ENCODE measurements at regions not wholly inside any gene's neighbourhood (a gene's known extent, or its start where the extent isn't known, plus 50 kb on each side); places are given as distances from the start of the nearest gene placed in this dataset.

GRCh38 chr9:115192835-115193525 lies 75.0 kb upstream of the TNC start:
- Histone ChIP-seq H3K9me1 (ENCODE audit: control insufficient read depth, extremely low read depth, insufficient read depth, low read length) (no peaks in the 10 kb centered on the region), H3K9me3 (ENCODE audit: control insufficient read depth, low read depth, low read length) (peaks cover 2% of the 10 kb centered on the region), H3K4me3 (ENCODE audit: control insufficient read depth in 2 of 3, extremely low read depth in 1 of 3, insufficient read depth in 2 of 3, low read depth in 1 of 3, low read length in 3 of 3) (no peak overlapping the region), H3K36me3 (ENCODE audit: control insufficient read depth in 2 of 2, extremely low read depth in 1 of 2, insufficient read depth in 2 of 2, low read length in 2 of 2) (no peaks in the 10 kb centered on the region), H3K27me3 (ENCODE audit: control insufficient read depth, extremely low read depth, insufficient read depth, low read length) (no peaks in the 10 kb centered on the region), H3K27ac (ENCODE audit: control insufficient read depth, insufficient read depth, low read length) (no peak overlapping the region), H4K20me1 (ENCODE audit: control insufficient read depth, extremely low read depth, insufficient read depth, low read length) (no peaks in the 10 kb centered on the region), H3K4me2 (ENCODE audit: control insufficient read depth, extremely low read depth, insufficient read depth, low read depth, low read length) (no peak overlapping the region), H2AFZ (ENCODE audit: control insufficient read depth, low read length) (no peak overlapping the region), H3K79me2 (ENCODE audit: control insufficient read depth, insufficient read depth, low read length) (no peaks in the 10 kb centered on the region), H3K9ac (ENCODE audit: control insufficient read depth, extremely low read depth, insufficient read depth, low read length) (no peak overlapping the region), H3K4me1 (ENCODE audit: control insufficient read depth, extremely low read depth, insufficient read depth, low read length) (peaks cover 4% of the 10 kb centered on the region)
- TF ChIP-seq CTCF (optimal IDR thresholded peaks at IDR 0.05 in 1 of 3, IDR thresholded peaks at IDR 0.05 in 1 of 3, conservative IDR thresholded peaks at IDR 0.05 in 1 of 3; ENCODE audit: extremely low read depth in 1 of 3, insufficient read depth in 2 of 3, low read length in 3 of 3) (no peak), EZH2 (IDR thresholded peaks at IDR 0.05; ENCODE audit: low read length) (no peak)
- dilution Hi-C loops (cut with MboI; ENCODE audit: extremely low pct_ligation_motif_present, low sequenced_read_pairs) = no loop called here
- DNase-seq (ENCODE audit: low read depth, low spot score) (no peak), FAIRE-seq (no peak)

- Histone ChIP-seq H3K36me3 (ENCODE audit: control insufficient read depth in 2 of 2, extremely low read depth in 1 of 2, insufficient read depth in 2 of 2, low read length in 2 of 2) (no peaks in the 10 kb centered on the region), H4K20me1 (ENCODE audit: control insufficient read depth, extremely low read depth, insufficient read depth, low read length) (no peaks in the 10 kb centered on the region), H3K27me3 (ENCODE audit: control insufficient read depth, extremely low read depth, insufficient read depth, low read length) (no peaks in the 10 kb centered on the region), H3K9me1 (ENCODE audit: control insufficient read depth, extremely low read depth, insufficient read depth, low read length) (no peaks in the 10 kb centered on the region), H3K79me2 (ENCODE audit: control insufficient read depth, insufficient read depth, low read length) (no peaks in the 10 kb centered on the region), H3K4me3 (ENCODE audit: control insufficient read depth in 2 of 3, extremely low read depth in 1 of 3, insufficient read depth in 2 of 3, low read depth in 1 of 3, low read length in 3 of 3) (no peak overlapping the region), H2AFZ (ENCODE audit: control insufficient read depth, low read length) (no peak overlapping the region), H3K9me3 (ENCODE audit: control insufficient read depth, low read depth, low read length) (peaks cover 2% of the 10 kb centered on the region), H3K9ac (ENCODE audit: control insufficient read depth, extremely low read depth, insufficient read depth, low read length) (no peak overlapping the region), H3K27ac (ENCODE audit: control insufficient read depth, insufficient read depth, low read length) (no peak overlapping the region), H3K4me1 (ENCODE audit: control insufficient read depth, extremely low read depth, insufficient read depth, low read length) (peaks cover 8% of the 10 kb centered on the region), H3K4me2 (ENCODE audit: control insufficient read depth, extremely low read depth, insufficient read depth, low read depth, low read length) (no peak overlapping the region)
- dilution Hi-C loops (cut with MboI; ENCODE audit: extremely low pct_ligation_motif_present, low sequenced_read_pairs) = no loop called here
- TF ChIP-seq CTCF (optimal IDR thresholded peaks at IDR 0.05 in 1 of 3, IDR thresholded peaks at IDR 0.05 in 1 of 3, conservative IDR thresholded peaks at IDR 0.05 in 1 of 3; ENCODE audit: extremely low read depth in 1 of 3, insufficient read depth in 2 of 3, low read length in 3 of 3) = no peak
- no peak for TF ChIP-seq EZH2 (IDR thresholded peaks at IDR 0.05; ENCODE audit: low read length)
- no peak for FAIRE-seq
- DNase-seq (ENCODE audit: low read depth, low spot score) = no peak
These were observed 75.8 kb upstream of the TNC start for GRCh38 chr9:115193777-115194176.
